GM19043 (cell line): ENCODE measurements at regions not wholly inside any gene's neighbourhood (a gene's known extent, or its start where the extent isn't known, plus 50 kb on each side); places are given as distances from the start of the nearest gene placed in this dataset.
A peak's percentile ranks its signal among the peaks of the same experiment; 100 is the strongest.

Experiments
- ATAC-seq: cut with Tn5 transposase; IDR thresholded peaks from one replicate; pipeline ENCODE4 v1.9.1; 2021; ENCODE audit warnings: low read depth; ENCODE audit not compliant: unreplicated experiment

- no peak for ATAC-seq
Measured at GRCh38 chr2:12587228-12587627, 129.5 kb upstream of the TRIB2 start.

GRCh38 chr2:12587729-12588522 is 128.8 kb upstream of the TRIB2 start:
- ATAC-seq, result peak; percentile 82

GRCh38 chr2:12588986-12589385 is 127.8 kb upstream of the TRIB2 start:
- no peak for ATAC-seq

GRCh38 chr2:12589802-12590320 is 126.9 kb upstream of the TRIB2 start:
- ATAC-seq, result no peak

- no peak for ATAC-seq
Measured at GRCh38 chr2:12592296-12592695, 124.4 kb upstream of the TRIB2 start.

GRCh38 chr2:12594590-12594989 is 122.1 kb upstream of the TRIB2 start:
- no peak for ATAC-seq

- ATAC-seq, result no peak
Measured at GRCh38 chr2:12596771-12597170, 120.0 kb upstream of the TRIB2 start.

GRCh38 chr2:12597610-12598009 is 119.1 kb upstream of the TRIB2 start:
- ATAC-seq, result no peak

GRCh38 chr2:12602661-12603060 is 114.1 kb upstream of the TRIB2 start:
- no peak for ATAC-seq

GRCh38 chr2:12603781-12604295 is 112.9 kb upstream of the TRIB2 start:
- ATAC-seq, result no peak

- ATAC-seq, result no peak
Measured at GRCh38 chr2:12604341-12604740, 112.4 kb upstream of the TRIB2 start.

- no peak for ATAC-seq
Measured at GRCh38 chr2:12605366-12605765, 111.4 kb upstream of the TRIB2 start.

GRCh38 chr2:12605936-12606335 is 110.8 kb upstream of the TRIB2 start:
- ATAC-seq, result no peak

GRCh38 chr2:12606472-12607000 is 110.2 kb upstream of the TRIB2 start:
- ATAC-seq, result no peak

- no peak for ATAC-seq
Measured at GRCh38 chr2:12607971-12608370, 108.8 kb upstream of the TRIB2 start.

- no peak for ATAC-seq
Measured at GRCh38 chr2:12610314-12610713, 106.4 kb upstream of the TRIB2 start.

GRCh38 chr2:12612168-12612567 is 104.6 kb upstream of the TRIB2 start:
- ATAC-seq, result no peak

- ATAC-seq, result no peak
Measured at GRCh38 chr2:12612671-12613070, 104.1 kb upstream of the TRIB2 start.

GRCh38 chr2:12613137-12613835 is 103.5 kb upstream of the TRIB2 start:
- ATAC-seq, result no peak

- ATAC-seq, result no peak
Measured at GRCh38 chr2:12615509-12615908, 101.2 kb upstream of the TRIB2 start.

GRCh38 chr2:12616456-12617156 is 100.1 kb upstream of the TRIB2 start:
- no peak for ATAC-seq
